Fibroblast of skin of right biceps (primary cell): ENCODE measurements at regions not wholly inside any gene's neighbourhood (a gene's known extent, or its start where the extent isn't known, plus 50 kb on each side); places are given as distances from the start of the nearest gene placed in this dataset.
A peak's percentile ranks its signal among the peaks of the same experiment; 100 is the strongest.

Experiments
- DNase-seq: peaks from one replicate; pipeline ENCODE4 v3.0.0-alpha.2; 2013

DNA sequence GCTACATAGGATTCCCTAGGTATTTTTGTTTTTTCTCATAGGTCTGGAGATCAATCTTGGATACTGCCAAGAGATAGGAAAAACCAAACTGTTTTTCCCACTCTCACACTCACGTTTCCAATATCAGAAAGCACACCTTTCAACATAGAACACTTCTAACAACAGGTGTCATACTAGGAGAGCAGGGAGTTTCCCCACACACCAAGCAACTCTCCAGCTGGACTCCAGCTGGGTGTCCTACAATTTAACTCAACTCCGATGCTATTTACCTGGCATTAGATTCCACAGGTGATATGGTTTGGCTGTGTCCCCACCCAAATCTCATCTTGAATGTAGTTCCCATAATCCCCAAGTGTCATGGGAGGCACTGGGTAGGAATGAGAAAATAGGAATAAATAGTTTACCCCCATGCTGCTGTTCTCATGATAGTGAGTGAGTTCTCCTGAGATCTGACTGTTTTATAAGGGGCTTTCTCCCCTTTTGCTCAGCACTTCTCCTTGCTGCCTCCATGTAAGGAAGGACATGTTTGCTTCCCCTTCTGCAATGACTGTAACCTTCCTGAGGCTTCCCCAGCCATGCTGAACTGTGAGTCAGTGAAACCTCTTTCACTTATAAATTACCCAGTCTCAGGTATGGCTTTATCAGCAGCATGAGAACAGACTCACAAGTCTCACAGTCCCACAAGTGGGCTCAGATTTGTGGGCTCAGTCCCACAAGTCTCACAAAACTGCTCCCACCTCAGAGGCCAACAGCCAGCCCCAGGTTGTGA lies 354.5 kb upstream of the THBS1 start:
- DNase-seq = no peak

DNA sequence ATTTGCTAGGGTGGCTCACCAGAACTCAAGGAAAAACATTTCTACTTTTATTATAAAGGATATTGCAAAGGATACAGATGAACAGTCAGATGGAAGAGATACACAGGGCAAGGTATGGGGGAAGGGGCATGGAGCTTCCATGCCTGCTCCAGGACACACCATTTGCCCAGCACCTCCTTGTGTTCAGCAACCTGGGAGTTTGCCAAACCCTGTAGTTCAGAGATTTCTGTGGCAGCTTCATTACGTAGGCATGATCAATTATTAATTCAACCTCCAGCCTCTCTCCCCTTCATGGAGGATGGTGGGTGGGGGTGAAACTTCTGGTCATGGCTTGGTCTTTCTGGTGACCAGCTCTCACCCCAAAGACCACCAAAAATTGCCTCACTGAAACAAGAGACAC lies 353.9 kb upstream of the THBS1 start:
- DNase-seq = no peak

DNA sequence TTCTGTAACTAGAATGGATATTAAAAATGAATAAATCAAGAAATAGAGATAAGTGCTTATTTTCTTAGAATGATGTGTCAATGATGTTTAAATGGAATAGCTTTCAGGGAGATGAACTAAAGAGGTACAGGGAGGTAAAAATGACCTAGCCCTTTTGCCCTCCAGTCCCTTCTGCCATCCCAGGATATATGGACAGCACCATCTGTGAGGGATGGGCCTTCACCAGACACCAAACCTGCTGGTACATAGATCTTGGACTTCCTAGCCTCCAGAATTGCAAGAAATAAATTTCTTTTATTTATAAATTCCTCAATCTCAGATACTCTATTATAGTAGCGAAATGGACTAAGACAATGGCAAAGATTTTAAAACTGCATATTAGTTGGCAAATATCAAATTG lies 352.0 kb upstream of the THBS1 start:
- no peak for DNase-seq

DNA sequence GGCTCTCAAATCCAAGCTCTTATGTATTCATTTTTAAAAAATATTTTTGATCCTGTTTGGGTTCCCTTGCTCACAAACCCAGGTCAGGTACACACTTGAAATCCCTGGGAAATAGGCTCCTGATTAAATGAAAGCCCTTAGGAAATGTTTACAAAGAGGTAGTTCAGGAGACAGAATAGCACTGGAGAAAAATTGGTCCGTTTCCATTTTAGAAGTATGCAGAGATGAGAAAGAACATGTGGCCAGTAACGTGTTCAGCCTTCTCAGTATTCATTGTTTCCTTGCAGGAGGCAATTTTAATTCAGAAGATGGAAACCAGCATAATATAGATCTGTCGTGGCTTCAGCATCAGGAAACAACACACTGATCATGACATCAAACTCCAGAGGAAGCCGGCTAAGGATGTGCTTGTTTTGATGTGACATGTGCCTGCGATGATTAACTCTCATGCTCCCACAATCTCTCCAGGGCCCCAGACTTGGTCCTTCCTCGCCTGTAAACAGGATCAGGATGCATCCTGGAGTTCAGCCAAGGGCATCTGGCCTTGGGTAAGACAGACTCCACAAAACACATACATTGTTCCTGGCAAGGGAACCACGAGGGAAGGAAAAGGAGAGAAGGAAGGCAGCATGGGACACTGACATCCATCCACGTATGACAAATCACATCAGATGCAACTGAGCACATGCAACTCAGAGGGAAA lies 350.5 kb upstream of the THBS1 start:
- peak; percentile 63 for DNase-seq

DNA sequence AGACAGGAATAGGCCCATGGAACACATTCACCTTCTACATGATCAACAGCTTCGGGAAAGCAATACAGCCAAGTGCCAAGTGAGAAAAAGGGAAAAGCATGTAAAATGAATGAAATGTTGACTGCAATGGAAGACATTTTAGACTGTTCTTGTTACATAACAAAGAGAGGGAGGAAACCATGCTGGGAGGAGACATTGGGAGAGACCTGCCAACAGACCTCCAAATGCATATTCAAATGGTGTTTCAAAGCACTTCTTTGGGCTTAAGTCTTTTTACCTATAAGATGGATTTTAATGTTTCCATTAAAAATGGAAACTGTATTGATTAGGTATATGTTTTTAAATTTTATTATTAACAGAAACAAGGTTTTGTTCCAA lies 350.0 kb upstream of the THBS1 start:
- DNase-seq = no peak

DNA sequence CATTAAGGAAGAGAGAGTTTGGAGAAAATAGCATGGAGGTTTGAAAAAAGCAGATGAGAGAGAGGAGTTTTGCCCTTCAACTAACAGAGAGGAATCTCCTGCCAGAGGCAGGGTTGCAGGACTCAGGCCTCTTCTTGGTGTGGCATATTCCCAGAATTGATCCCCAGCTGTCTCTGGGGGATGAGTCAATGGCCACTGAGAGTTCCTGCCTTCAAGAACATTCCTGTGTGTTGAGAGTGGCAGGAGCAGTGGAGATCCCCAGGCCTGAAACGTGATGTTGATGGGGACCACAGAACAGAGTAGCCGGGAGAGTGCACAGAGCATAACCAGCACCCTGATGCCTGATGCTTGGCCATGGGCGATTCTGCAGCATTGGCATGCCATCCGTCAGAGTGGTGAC lies 348.4 kb upstream of the THBS1 start:
- DNase-seq = peak; percentile 97

DNA sequence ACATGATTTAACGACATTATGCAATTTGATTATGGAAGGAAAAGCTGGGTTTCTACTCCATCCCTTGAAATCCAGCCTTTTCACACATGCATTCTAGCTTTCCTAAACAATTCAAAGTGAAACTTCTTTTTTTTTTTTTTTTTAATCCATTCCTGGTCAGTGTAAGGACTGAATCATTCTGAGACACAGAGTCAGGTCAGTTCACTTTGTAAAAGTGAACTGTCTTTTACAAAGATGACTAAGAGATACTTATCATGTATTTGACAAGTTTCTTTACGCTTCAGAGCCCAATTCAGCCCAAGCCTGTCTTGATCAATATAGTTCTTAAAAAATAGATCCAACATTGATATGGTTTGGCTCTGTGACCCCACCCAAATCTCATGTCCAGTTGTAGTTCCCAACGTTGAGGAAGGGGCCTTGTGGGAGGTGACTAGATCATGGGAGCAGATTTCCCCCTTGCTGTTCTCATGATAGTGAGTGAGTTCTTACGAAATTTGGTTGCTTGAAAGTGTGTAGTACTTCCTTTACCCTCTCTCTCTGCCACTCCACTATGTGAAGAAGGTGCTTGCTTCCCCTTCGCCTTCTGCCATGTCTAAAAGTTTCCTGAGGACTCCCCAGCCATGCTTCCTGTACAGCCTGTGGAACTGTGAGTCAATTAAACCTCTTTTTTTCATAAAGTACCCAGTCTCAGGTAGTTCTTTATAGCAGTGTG lies 345.6 kb upstream of the THBS1 start:
- DNase-seq = peak; percentile 67

DNA sequence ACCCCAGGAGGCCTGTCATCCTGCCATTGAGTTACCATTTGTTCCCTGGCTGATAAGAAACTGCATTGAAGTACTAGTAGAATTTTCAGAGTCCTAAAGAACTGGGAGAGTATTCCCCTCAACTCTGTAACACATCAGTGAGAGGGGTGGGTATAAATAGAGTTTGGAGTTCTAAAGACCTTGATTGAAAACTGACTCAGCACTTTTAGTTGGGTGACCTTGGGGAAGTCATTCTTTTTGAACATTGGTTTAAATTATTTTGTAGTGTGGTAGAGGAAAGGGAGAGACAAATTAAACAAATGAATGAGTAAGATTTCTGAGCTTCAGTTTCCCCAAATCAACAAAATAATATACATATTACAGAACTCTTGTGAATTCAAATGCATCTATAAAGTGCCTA lies 344.5 kb upstream of the THBS1 start:
- no peak for DNase-seq

DNA sequence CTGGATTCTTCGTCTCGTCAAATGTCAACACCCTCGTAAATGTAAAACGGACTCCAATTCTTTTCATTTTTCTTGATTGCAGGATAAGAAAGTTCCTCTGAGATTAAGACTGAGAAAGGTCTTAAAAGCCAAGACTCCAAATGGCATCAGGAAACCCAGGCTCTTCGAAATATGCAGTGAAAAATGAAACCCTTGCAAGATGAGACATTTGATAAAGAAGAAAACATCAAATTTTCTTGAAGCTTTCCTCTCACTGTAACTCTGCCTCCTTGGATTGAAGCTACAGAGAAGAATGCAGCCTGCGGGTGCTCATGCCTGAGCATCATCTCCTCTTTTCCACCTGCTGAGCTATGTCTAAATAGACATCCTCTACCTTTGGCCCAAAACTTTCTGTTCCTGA lies 342.4 kb upstream of the THBS1 start:
- DNase-seq = no peak

DNA sequence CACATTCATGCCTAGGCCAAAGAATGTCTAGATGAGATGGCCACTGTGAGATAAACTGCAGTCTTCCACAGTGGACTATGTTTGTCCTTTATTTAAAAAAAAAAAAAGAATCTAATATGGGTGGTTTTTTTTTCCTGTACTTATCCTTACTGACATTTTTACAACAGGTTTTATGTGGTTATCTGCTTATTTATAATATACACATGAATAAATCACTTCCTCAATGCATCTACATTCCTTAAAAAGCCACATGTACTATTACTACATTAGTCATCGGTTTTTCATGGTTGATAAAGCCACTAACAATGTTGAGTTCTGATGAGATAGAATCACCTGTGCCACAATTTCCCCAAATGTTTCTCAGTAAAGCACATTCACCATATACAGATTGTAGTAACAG lies 341.3 kb upstream of the THBS1 start:
- DNase-seq = peak; percentile 88

DNA sequence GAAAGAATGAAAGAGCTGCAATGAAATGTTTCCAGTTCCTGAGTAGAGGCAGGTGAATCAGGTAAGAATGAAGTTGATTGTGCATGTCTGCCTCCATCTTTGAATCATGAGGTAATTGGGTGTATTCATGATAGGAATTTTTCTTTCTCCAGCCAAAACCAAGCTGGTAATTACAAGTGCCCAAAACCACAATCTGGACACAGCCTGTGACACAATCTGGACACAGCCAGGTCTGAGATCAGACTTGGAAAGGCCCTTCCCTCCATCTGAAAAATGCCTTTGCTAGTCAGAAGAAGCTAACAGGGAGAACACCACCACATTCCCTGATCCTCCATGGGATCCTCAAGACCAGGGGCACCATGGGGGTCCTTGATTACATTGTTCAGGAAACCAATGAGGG lies 338.5 kb upstream of the THBS1 start:
- peak; percentile 66 for DNase-seq

DNA sequence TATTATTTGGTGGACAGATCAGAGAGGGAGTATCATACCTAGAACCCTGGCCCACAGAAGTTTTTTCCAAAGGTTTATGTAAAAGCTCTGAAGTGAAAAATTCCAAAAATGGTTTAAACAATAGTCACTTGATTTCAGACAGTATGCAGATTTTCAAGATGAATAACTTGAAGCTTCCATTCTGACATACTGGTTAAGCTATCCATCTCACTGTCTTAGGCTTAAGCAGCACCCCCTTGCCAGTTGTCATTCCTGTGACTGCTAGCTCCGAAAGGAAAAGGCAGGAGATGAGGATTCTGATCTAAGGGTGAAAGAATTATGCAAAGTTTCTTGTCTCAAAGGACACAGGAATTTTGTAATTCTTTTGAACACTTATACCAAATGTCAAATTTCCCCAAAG lies 337.5 kb upstream of the THBS1 start:
- peak; percentile 89 for DNase-seq

DNA sequence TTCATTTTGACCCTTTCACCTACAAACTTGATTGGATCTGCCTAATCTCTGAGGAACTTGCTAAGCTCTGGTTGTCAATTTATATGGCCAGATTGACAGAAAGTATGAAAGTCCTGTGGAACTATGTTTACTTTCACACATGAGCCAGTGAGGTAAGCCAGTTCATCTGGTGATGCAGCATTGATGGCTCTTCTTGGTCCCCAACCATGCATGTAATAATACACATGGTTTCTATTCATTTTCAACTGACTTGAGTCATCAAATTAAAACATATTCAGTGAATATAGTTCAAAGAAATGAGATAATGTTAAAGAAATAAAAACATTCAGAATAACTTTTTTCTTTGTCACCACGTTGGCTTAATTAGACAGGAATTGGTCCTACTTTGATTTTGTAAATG lies 336.1 kb upstream of the THBS1 start:
- peak; percentile 61 for DNase-seq

DNA sequence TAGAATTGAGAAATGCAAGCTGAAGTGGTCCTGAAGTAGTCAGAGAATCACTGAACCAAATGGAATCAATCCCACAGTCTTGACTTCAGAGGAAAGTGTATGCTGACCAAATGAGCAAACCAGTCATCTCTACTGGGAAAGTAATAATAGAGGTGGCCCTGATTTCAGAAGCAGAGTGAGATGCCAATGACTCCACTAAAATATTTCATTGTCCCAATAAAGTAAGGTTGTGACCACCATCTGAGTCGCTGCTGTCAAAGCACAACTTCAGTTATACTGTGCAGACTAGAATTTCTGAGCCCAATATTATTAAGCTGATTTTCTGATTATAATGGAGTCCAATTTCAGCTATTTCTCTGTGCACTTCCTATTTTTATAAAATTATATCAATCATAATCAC lies 334.4 kb upstream of the THBS1 start:
- DNase-seq = peak; percentile 44

DNA sequence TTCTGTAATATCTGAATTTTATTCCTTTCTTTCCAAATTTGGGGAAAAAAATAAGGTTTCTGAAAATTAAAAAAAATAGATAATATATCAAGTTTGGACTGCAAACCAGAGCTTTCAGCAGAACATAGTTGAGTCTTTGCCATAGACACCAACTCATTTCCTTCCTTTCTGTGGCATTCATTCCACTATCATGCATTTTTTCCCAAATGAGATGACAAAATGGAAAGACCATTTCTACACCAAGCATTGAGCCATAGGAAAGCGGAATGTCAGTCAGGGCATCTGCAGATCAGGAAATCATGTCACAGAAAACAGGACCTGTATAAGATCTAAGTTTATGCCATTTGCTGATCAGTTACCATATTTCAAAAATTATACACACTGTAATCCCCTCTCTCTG lies 333.3 kb upstream of the THBS1 start:
- peak; percentile 93 for DNase-seq

DNA sequence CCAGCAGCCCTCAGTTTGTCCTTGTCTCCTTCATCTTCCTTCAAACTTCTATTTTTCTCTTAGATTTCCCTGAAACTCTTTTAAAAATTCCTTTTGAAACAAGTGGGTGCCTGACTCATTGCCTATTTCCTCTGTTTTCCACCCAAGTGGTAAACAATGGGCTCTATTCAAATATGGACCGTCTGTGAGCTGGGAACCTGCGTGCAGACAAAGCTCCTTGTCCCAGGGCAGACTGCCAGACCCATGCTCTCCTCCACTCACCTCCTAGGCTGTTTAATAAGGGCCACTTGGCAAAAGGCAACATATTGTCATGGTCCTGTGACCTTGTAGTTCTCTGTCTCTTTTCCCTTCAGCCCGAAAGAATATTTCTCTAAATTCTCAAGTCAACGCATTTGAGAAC lies 332.7 kb upstream of the THBS1 start:
- DNase-seq = peak; percentile 76

DNA sequence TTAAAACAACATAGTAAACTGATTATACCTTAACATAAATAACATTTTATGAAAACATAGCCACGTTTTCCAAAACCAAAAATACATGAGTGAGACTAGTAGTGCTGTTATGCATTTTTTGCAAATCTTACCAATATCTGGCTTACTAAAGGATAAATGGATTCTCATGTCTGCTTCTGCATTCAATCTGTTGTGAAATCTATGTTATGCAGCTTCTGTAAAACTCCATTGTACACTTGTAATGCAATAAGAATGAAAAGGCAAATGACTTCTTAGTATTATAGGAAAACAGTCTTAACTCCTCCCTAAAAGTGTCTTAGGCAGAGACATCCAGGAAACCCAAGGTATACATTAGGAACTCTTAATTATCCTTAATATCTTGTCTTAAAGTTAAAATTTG lies 330.9 kb upstream of the THBS1 start:
- DNase-seq = peak; percentile 30

DNA sequence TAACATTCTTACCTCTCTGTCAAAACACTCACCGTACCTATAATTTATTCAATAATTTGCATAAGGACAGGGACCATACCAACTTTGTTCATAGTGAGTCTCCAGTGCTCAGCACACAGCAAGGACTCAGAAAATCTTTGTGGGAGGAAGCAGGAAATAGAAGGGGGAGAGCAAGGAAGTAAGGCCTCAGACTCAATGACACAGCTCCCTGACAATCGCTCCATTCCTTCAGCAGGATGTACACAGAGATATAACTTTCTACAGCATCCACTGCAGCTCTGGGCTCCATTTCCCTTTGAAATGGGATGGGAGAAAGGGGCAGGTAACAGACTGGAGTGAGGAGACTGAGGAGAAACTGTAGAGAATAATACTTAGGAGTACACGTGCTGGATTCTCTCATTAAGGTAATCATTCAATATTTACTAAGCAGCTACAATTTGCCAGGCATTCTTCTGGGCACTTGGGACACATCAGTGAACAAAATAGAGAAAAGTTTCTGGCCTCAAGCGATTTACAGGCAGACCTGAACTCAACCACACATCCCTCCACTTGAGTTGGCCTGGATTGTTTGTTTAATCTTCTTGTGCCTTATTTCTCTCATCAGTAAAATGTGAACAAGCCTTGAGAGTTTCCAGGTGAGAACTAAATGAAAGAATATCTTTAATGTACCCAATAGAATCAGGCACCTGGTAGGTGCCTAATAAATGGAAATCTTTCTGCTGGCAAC lies 330.3 kb upstream of the THBS1 start:
- DNase-seq = no peak

DNA sequence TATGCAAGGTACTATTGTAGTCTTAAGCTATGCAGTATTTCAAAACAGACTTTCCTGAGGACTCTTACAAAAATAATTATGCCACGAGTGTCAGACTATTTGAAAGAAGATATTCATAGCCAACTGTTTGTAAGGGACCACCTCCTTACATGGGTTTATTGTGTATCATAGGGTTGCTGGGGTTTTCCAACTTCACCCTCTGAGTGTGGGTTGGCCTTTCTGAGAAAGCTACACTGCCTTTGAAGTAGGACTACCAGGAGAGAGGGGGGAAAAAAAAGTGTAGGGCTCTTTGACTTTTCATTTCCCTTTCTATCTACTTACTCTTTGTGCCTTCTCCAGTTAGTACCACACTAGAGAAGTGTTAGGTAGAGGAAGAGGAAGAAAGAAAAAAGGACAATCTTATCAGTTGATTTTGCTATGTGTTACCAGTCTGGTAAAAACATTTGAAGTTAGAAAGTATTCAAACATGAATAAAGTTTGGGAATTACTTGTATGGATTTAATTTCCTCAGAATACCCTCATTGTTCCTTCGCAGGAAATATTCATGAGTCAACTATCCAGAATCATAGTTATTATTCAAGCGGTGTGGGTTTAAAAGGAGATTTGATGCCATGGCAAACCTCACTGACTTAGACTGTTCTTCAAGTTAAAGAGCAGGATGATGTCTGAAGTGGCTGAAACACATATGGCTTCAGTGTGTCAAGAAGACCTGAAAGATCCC lies 329.3 kb upstream of the THBS1 start:
- peak; percentile 74 for DNase-seq

DNA sequence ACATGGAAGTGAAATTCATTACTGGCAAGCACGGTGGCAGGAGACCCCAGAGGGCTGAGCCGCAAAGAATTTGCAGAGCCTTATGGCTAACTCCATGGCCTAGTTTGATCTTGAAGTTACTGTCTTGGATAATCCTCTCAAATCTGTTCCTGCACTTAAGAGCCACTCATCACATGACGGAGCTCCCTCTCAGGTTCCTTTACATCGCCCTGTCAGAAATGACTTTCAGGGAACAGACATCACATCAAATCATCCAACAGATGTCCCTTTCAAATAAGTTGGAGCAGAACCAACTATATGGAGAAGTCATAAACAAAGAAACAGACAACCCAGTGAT lies 328.8 kb upstream of the THBS1 start:
- no peak for DNase-seq

DNA sequence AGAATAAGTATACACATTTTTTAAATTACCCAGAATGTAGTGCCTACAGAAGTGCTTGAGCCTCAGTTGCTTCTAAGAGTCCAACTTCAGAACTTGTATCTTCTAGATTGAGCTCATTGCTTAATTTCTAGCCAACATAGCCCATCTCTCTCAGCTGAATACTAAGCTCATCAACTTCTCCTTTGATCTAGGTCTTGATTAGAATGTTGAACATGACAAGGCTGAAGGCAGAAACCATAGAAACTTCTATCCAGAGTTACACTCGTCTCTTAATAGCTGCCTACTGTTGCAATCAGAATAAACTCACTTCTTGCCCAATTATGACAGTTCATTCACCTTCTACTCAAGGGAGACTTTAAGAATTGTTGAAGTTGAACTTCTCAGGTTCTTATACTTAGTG lies 327.3 kb upstream of the THBS1 start:
- DNase-seq = no peak

DNA sequence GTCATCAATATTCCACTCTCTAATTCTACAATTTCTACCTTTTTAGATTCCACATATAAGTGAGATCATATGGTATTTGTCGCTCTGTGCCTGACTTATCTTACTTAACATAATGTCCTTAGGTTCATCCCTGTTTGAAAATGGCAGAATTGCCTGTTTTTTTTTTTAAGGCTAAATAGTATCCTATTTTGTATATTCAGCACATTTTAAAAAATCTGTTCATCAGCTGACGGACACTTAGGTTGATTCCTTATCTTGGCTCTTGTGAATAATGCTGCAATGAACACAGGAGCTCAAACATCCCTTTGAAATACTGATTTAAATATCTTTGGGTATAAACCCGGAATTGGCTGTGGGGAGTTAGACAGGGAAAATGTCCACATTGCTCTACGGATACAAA lies 326.7 kb upstream of the THBS1 start:
- no peak for DNase-seq

DNA sequence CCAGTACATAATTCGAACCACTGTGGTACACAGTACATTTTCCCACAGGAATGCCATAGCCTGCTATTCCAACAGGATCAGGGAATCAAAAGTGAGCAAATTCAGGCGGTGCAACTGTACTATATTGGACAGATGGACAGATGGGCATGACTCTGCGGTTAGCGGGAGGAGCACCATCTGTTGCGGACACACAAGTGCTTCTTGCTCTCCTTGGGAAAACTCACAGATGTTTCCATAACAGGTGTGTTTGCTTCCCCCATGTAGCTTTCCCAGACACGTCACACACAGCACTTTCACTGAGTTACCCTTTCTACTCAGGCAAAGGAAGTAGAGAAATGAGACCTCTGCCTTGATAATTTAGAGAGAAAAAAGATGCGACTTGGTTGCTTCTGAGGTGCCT lies 325.1 kb upstream of the THBS1 start:
- DNase-seq = no peak
